ENCODE measurements at regions not wholly inside any gene's neighbourhood (a gene's known extent, or its start where the extent isn't known, plus 50 kb on each side); places are given as distances from the start of the nearest gene placed in this dataset.

DNA sequence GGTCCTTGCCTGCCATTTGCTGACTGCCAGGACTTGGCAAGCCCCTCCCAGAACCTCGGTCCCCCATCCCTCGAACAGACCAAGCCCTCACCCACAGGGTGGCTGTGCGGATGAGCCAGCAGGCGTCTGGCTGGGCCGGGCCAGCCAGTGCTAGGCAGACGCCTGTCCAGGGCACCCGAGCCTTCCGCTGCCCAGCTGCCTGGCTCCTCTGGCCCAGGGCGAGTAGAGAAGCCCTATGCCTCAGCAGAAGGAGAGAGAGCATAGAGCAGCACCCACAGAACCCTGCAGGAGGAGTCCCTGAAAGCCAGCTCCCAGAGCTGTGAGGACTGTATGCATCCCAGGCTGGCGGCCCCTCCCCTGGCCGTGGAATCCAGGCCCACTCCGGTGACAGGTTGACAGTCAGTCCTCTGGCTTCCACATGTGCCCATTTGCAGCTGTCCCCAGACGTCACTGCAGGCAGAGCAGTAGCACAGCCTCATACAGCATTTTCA lies 62.1 kb upstream of the GLI2 start:
- TF ChIP-seq, protein P1, sequence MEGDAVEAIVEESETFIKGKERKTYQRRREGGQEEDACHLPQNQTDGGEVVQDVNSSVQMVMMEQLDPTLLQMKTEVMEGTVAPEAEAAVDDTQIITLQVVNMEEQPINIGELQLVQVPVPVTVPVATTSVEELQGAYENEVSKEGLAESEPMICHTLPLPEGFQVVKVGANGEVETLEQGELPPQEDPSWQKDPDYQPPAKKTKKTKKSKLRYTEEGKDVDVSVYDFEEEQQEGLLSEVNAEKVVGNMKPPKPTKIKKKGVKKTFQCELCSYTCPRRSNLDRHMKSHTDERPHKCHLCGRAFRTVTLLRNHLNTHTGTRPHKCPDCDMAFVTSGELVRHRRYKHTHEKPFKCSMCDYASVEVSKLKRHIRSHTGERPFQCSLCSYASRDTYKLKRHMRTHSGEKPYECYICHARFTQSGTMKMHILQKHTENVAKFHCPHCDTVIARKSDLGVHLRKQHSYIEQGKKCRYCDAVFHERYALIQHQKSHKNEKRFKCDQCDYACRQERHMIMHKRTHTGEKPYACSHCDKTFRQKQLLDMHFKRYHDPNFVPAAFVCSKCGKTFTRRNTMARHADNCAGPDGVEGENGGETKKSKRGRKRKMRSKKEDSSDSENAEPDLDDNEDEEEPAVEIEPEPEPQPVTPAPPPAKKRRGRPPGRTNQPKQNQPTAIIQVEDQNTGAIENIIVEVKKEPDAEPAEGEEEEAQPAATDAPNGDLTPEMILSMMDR (IDR thresholded peaks at IDR 0.05; ENCODE audit: low read length), result no peak
- TF ChIP-seq EZH2 (IDR thresholded peaks at IDR 0.05; ENCODE audit: borderline replicate concordance, low read length), result no peak

Data from OCI-LY1 (cell line).